Right ventricle myocardium superior (tissue), 1 donor: ENCODE measurements at regions not wholly inside any gene's neighbourhood (a gene's known extent, or its start where the extent isn't known, plus 50 kb on each side); places are given as distances from the start of the nearest gene placed in this dataset.
"Not testable (repeated sequence)": the region's sequence is repeated elsewhere in the genome, so short reads cannot be mapped to it uniquely, and the experiment has no call there.

ENCODE experiments used
- ATAC-seq: fragments of 200-7000 bp; cut with Tn5 transposase; one replicate; pipeline ENCODE4 v1.9.1; 2020; ENCODE audit warnings: mild to moderate bottlenecking; ENCODE audit not compliant: poor library complexity
- DNase-seq: peaks from one replicate; pipeline ENCODE4 v3.0.0-alpha.2; 2020
- intact Hi-C: fragments of 100-400 bp; cut with DNase I; formaldehyde crosslinking; loops from one replicate; pipeline ENCODE4 v1.11.2; 2022
- donor health status: DM: no; HTN: yes; CAD: no; lungs with severe emphysema.

- intact Hi-C loops: no loop called here
- no peak for DNase-seq
- ATAC-seq: no peak
Observed at GRCh38 chr1:102182603-102183260, 186.0 kb upstream of the OLFM3 start.

GRCh38 chr1:102181341-102181740 lies 184.6 kb upstream of the OLFM3 start:
- no peak for DNase-seq
- intact Hi-C loops: no loop called here
- no peak for ATAC-seq

GRCh38 chr1:102178480-102178879 lies 181.8 kb upstream of the OLFM3 start:
- no peak for DNase-seq
- no peak for ATAC-seq
- intact Hi-C loops: no loop called here

GRCh38 chr1:102174259-102174863 lies 177.6 kb upstream of the OLFM3 start:
- no peak for ATAC-seq
- no peak for DNase-seq
- intact Hi-C loops: no loop called here

- ATAC-seq: no peak
- intact Hi-C loops: no loop called here
- DNase-seq: no peak
Observed at GRCh38 chr1:102172200-102172599, 175.5 kb upstream of the OLFM3 start.

GRCh38 chr1:102163799-102164198 lies 167.1 kb upstream of the OLFM3 start:
- ATAC-seq: no peak

GRCh38 chr1:102151242-102151641 lies 154.5 kb upstream of the OLFM3 start:
- ATAC-seq: no peak
- intact Hi-C loops: no loop called here

More at GRCh38 chr1:102163799-102164198, 167.1 kb upstream of the OLFM3 start:
- no peak for DNase-seq
- intact Hi-C loops: no loop called here

GRCh38 chr1:102120910-102121309 lies 124.2 kb upstream of the OLFM3 start:
- ATAC-seq: no peak
- intact Hi-C loops: no loop called here
- DNase-seq: no peak

More at GRCh38 chr1:102151242-102151641, 154.5 kb upstream of the OLFM3 start:
- DNase-seq: no peak

GRCh38 chr1:102118150-102118549 lies 121.4 kb upstream of the OLFM3 start:
- intact Hi-C loops: no loop called here
- DNase-seq: no peak
- ATAC-seq: no peak

GRCh38 chr1:102110586-102110985 lies 113.9 kb upstream of the OLFM3 start:
- no peak for DNase-seq
- no peak for ATAC-seq
- intact Hi-C loops: no loop called here

- ATAC-seq, intact Hi-C loops, DNase-seq: not testable (repeated sequence)
Observed at GRCh38 chr1:102109493-102109892, 112.8 kb upstream of the OLFM3 start.

GRCh38 chr1:102107441-102107840 lies 110.7 kb upstream of the OLFM3 start:
- DNase-seq: no peak
- intact Hi-C loops: no loop called here
- no peak for ATAC-seq

GRCh38 chr1:102105931-102106550 lies 109.3 kb upstream of the OLFM3 start:
- no peak for DNase-seq
- intact Hi-C loops: no loop called here
- no peak for ATAC-seq

GRCh38 chr1:102103646-102104045 lies 106.9 kb upstream of the OLFM3 start:
- ATAC-seq: no peak
- DNase-seq: no peak
- intact Hi-C loops: no loop called here

- intact Hi-C loops: no loop called here
- ATAC-seq (no peak), DNase-seq (no peak)
Observed at GRCh38 chr1:102102276-102102780, 105.6 kb upstream of the OLFM3 start.

GRCh38 chr1:102100666-102101065 lies 103.9 kb upstream of the OLFM3 start:
- intact Hi-C loops: no loop called here
- no peak for ATAC-seq
- DNase-seq: no peak

GRCh38 chr1:102099916-102100315 lies 103.2 kb upstream of the OLFM3 start:
- intact Hi-C loops: no loop called here
- DNase-seq (no peak), ATAC-seq (no peak)

GRCh38 chr1:102098536-102098935 lies 101.8 kb upstream of the OLFM3 start:
- ATAC-seq (no peak), DNase-seq (no peak)
- intact Hi-C loops: no loop called here

- intact Hi-C loops: no loop called here
- DNase-seq (no peak), ATAC-seq (no peak)
Observed at GRCh38 chr1:102098081-102098480, 101.4 kb upstream of the OLFM3 start.

- ATAC-seq (no peak), DNase-seq (no peak)
- intact Hi-C loops: no loop called here
Observed at GRCh38 chr1:102097451-102097850, 100.7 kb upstream of the OLFM3 start.
